ENCODE measurements at regions not wholly inside any gene's neighbourhood (a gene's known extent, or its start where the extent isn't known, plus 50 kb on each side); places are given as distances from the start of the nearest gene placed in this dataset.

DNA sequence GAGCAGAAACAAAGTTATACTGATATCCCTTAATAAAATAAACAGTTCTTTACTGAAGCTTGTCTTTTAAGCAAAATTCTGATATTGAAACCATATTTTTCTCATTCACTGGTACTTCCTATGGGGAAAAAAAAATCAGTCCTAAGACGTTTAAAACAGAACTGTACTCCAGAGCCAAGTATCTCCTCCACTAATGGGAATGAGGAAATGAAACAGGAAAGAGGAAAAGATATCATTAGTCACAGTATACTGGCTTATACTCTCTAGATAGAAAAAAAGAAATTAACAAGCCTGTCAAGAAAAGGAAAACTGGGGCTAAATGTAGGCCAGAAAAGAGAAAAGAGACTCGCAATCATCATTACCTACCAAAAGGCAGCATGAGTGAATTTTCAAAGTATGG lies 252.7 kb downstream of the CENPC start:
- DNase-seq = no peak
- Histone ChIP-seq H3K4me2 (ENCODE audit: unreplicated experiment) (no peak overlapping the region), H3K9ac (no peak overlapping the region), H3K4me1 (ENCODE audit: insufficient read depth) (no peaks in the 10 kb centered on the region), H3K36me3 (ENCODE audit: low read depth) (no peaks in the 10 kb centered on the region), H3K9me2 (ENCODE audit: insufficient read depth) (no peaks in the 10 kb centered on the region), H3K27me3 (replicated peaks; ENCODE audit: insufficient read depth) (no peaks in the 10 kb centered on the region), H3K4me3 (no peak overlapping the region), H3F3A (ENCODE audit: insufficient read depth) (no peaks in the 10 kb centered on the region), H3K79me2 (ENCODE audit: insufficient read depth) (no peaks in the 10 kb centered on the region), H4K20me1 (ENCODE audit: insufficient read depth) (no peaks in the 10 kb centered on the region), H3K27ac (no peak overlapping the region), H3K9me3 (ENCODE audit: low read depth) (no peaks in the 10 kb centered on the region), H2AFZ (no peak overlapping the region)
- in situ Hi-C loops (cut with MboI) = no loop called here
- WGBS, 2 experiments (ENCODE audit: low coverage in 1 of 2, low lambda C conversion rate in 2 of 2, missing lambda C conversion rate in 2 of 2) = 17 to 20% methylated on average over 2 of the region's 2 CpGs
- TF ChIP-seq EZH2 (IDR thresholded peaks at IDR 0.05; ENCODE audit: insufficient read depth, poor library complexity, severe bottlenecking) = no peak
- no peak for TF ChIP-seq EZH2phosphoT487 (IDR thresholded peaks at IDR 0.05; ENCODE audit: insufficient read depth, low read depth)

- no peak overlapping the region for H3K9ac ChIP-seq
- no peaks in the 10 kb centered on the region for H3K9me3 ChIP-seq (ENCODE audit: low read depth)
- no peaks in the 10 kb centered on the region for H3K4me1 ChIP-seq (ENCODE audit: insufficient read depth)
- TF ChIP-seq EZH2phosphoT487 (IDR thresholded peaks at IDR 0.05; ENCODE audit: insufficient read depth, low read depth) = no peak
- no peak for TF ChIP-seq EZH2 (IDR thresholded peaks at IDR 0.05; ENCODE audit: insufficient read depth, poor library complexity, severe bottlenecking)
- no peaks in the 10 kb centered on the region for H3F3A ChIP-seq (ENCODE audit: insufficient read depth)
- H3K9me2 ChIP-seq (ENCODE audit: insufficient read depth) = no peaks in the 10 kb centered on the region
- DNase-seq = no peak
- no peak overlapping the region for H3K4me2 ChIP-seq (ENCODE audit: unreplicated experiment)
- no peaks in the 10 kb centered on the region for H4K20me1 ChIP-seq (ENCODE audit: insufficient read depth)
- H2AFZ ChIP-seq = no peak overlapping the region
- H3K27ac ChIP-seq = no peak overlapping the region
- H3K4me3 ChIP-seq = no peak overlapping the region
- in situ Hi-C loops (cut with MboI) = no loop called here
- H3K27me3 ChIP-seq (replicated peaks; ENCODE audit: insufficient read depth) = no peaks in the 10 kb centered on the region
- no peaks in the 10 kb centered on the region for H3K79me2 ChIP-seq (ENCODE audit: insufficient read depth)
- H3K36me3 ChIP-seq (ENCODE audit: low read depth) = no peaks in the 10 kb centered on the region
Measured at GRCh38 chr4:67292045-67292444, 253.3 kb downstream of the CENPC start.

DNA sequence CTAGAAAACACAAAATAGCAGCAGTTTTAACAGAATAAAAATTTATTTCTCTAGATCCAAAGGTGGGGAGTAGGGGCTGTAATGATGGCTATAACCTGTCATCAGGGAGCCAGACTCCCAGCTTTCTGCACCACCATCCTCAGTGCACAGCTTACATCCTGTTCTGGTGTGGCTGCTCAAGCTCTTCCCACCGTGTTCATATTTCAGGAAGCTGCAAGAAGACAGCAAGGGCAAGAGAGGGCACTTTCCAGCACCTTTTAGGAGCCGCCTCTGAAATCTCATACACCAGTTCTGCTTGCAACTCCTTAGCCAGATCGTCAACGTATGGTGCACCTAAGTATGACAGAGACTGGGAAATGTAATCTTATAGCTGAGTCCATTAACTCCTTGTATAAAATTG lies 253.7 kb downstream of the CENPC start:
- H3K4me3 ChIP-seq = no peak overlapping the region
- H3K36me3 ChIP-seq (ENCODE audit: low read depth) = no peaks in the 10 kb centered on the region
- no peaks in the 10 kb centered on the region for H3K79me2 ChIP-seq (ENCODE audit: insufficient read depth)
- no peak for DNase-seq
- TF ChIP-seq EZH2phosphoT487 (IDR thresholded peaks at IDR 0.05; ENCODE audit: insufficient read depth, low read depth) = no peak
- no peaks in the 10 kb centered on the region for H3F3A ChIP-seq (ENCODE audit: insufficient read depth)
- no peak overlapping the region for H3K9ac ChIP-seq
- in situ Hi-C loops (cut with MboI) = no loop called here
- no peaks in the 10 kb centered on the region for H3K9me2 ChIP-seq (ENCODE audit: insufficient read depth)
- no peak overlapping the region for H3K4me2 ChIP-seq (ENCODE audit: unreplicated experiment)
- H4K20me1 ChIP-seq (ENCODE audit: insufficient read depth) = no peaks in the 10 kb centered on the region
- no peaks in the 10 kb centered on the region for H3K4me1 ChIP-seq (ENCODE audit: insufficient read depth)
- H3K27me3 ChIP-seq (replicated peaks; ENCODE audit: insufficient read depth) = no peaks in the 10 kb centered on the region
- H2AFZ ChIP-seq = no peak overlapping the region
- H3K27ac ChIP-seq = no peak overlapping the region
- WGBS, 2 experiments (ENCODE audit: low coverage in 1 of 2, low lambda C conversion rate in 2 of 2, missing lambda C conversion rate in 2 of 2) = 19 to 23% methylated on average over 4 of the region's 4 CpGs
- H3K9me3 ChIP-seq (ENCODE audit: low read depth) = no peaks in the 10 kb centered on the region

DNA sequence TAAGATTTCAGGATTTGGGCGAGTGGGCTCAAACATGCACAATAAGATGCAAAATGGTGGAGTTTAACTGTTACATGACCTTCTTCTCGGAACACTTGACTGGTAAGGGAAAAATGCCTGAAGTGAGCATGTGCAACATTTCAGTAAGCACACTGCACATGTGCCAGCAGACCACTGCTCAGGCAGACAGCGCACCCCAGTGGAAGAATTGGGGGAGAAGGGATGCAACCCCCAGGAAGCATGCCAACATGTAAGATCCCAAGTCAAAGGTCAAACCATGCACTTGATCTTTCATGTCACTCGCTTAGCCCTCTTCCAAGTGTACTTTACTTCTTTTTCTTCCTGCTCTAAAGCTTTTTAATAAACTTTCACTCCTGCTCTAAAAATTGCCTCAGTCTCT lies 256.3 kb downstream of the CENPC start:
- H3K9me3 ChIP-seq (ENCODE audit: low read depth) = no peaks in the 10 kb centered on the region
- no peak overlapping the region for H3K4me2 ChIP-seq (ENCODE audit: unreplicated experiment)
- TF ChIP-seq EZH2 (IDR thresholded peaks at IDR 0.05; ENCODE audit: insufficient read depth, poor library complexity, severe bottlenecking) (no peak), EZH2phosphoT487 (IDR thresholded peaks at IDR 0.05; ENCODE audit: insufficient read depth, low read depth) (no peak)
- H3F3A ChIP-seq (ENCODE audit: insufficient read depth) = no peaks in the 10 kb centered on the region
- no peak overlapping the region for H3K4me3 ChIP-seq
- no peaks in the 10 kb centered on the region for H3K36me3 ChIP-seq (ENCODE audit: low read depth)
- no peak for DNase-seq
- no peaks in the 10 kb centered on the region for H3K79me2 ChIP-seq (ENCODE audit: insufficient read depth)
- H3K27ac ChIP-seq = no peak overlapping the region
- H2AFZ ChIP-seq = no peak overlapping the region
- H3K9ac ChIP-seq = no peak overlapping the region
- H4K20me1 ChIP-seq (ENCODE audit: insufficient read depth) = no peaks in the 10 kb centered on the region
- in situ Hi-C loops (cut with MboI) = no loop called here
- no peaks in the 10 kb centered on the region for H3K9me2 ChIP-seq (ENCODE audit: insufficient read depth)
- H3K27me3 ChIP-seq (replicated peaks; ENCODE audit: insufficient read depth) = no peaks in the 10 kb centered on the region
- WGBS, 2 experiments (ENCODE audit: low coverage in 1 of 2, low lambda C conversion rate in 2 of 2, missing lambda C conversion rate in 2 of 2) = 32 to 33% methylated on average over 4 of the region's 4 CpGs
- no peaks in the 10 kb centered on the region for H3K4me1 ChIP-seq (ENCODE audit: insufficient read depth)

- DNase-seq = no peak
- TF ChIP-seq EZH2 (IDR thresholded peaks at IDR 0.05; ENCODE audit: insufficient read depth, poor library complexity, severe bottlenecking) = no peak
- no peak for TF ChIP-seq EZH2phosphoT487 (IDR thresholded peaks at IDR 0.05; ENCODE audit: insufficient read depth, low read depth)
Measured at GRCh38 chr4:67286724-67287123, 258.6 kb downstream of the CENPC start.

More at GRCh38 chr4:67286724-67287123, 258.6 kb downstream of the CENPC start:
- in situ Hi-C loops (cut with MboI) = no loop called here
- H4K20me1 ChIP-seq (ENCODE audit: insufficient read depth) = no peaks in the 10 kb centered on the region
- no peaks in the 10 kb centered on the region for H3K36me3 ChIP-seq (ENCODE audit: low read depth)
- H3K9me2 ChIP-seq (ENCODE audit: insufficient read depth) = no peaks in the 10 kb centered on the region
- no peaks in the 10 kb centered on the region for H3K9me3 ChIP-seq (ENCODE audit: low read depth)
- 51 to 64% methylated on average over 10 to 17 of the region's 17 CpGs for WGBS, 2 experiments (ENCODE audit: low coverage in 1 of 2, low lambda C conversion rate in 2 of 2, missing lambda C conversion rate in 2 of 2)
- no peak overlapping the region for H3K27ac ChIP-seq
- no peaks in the 10 kb centered on the region for H3K27me3 ChIP-seq (replicated peaks; ENCODE audit: insufficient read depth)
- H3F3A ChIP-seq (ENCODE audit: insufficient read depth) = no peaks in the 10 kb centered on the region
- no peaks in the 10 kb centered on the region for H3K4me1 ChIP-seq (ENCODE audit: insufficient read depth)
- no peaks in the 10 kb centered on the region for H3K79me2 ChIP-seq (ENCODE audit: insufficient read depth)
- H3K4me3 ChIP-seq = no peak overlapping the region
- H2AFZ ChIP-seq = no peak overlapping the region
- no peak overlapping the region for H3K4me2 ChIP-seq (ENCODE audit: unreplicated experiment)
- H3K9ac ChIP-seq = no peak overlapping the region

Data from GM23248 (cell line).